Thyroid gland (tissue), 4 donors: ENCODE measurements at regions not wholly inside any gene's neighbourhood (a gene's known extent, or its start where the extent isn't known, plus 50 kb on each side); places are given as distances from the start of the nearest gene placed in this dataset.

Source experiments
- CTCF ChIP-seq, 6 experiments: fragments of 200-600 bp in 3 of 6; fragments of 450-650 bp in 3 of 6; sonication (generic) in 3 of 6; IDR thresholded peaks; one replicate each; pipeline ENCODE4 v1.5.1; 2016 to 2019; ENCODE audit warnings: antibody characterized with exemption in 6 of 6, mild to moderate bottlenecking in 2 of 6, inconsistent platforms in 1 of 6, moderate library complexity in 1 of 6
- POLR2A ChIP-seq, 2 donors: fragments of 450-650 bp; IDR thresholded peaks; one replicate each; pipeline ENCODE4 v1.6.1; 2017; ENCODE audit warnings: antibody characterized with exemption in 2 of 2, mild to moderate bottlenecking in 2 of 2, moderate library complexity in 1 of 2

GRCh38 chr4:99734583-99735322, 77.1 kb upstream of the C4orf54 start:
- TF ChIP-seq CTCF (IDR thresholded peaks at IDR 0.05) (no peak), POLR2A (IDR thresholded peaks at IDR 0.05) (no peak)
